Mammary epithelial cell (primary cell): ENCODE measurements at regions not wholly inside any gene's neighbourhood (a gene's known extent, or its start where the extent isn't known, plus 50 kb on each side); places are given as distances from the start of the nearest gene placed in this dataset.

ENCODE experiments used
- EZH2 ChIP-seq: IDR thresholded peaks from 2 replicates; pipeline ENCODE4 v1.6.1; 2012; ENCODE audit warnings: low read length, inconsistent platforms, borderline replicate concordance
- TF ChIP-seq, protein P1 (sequence below), 2 donors: IDR thresholded peaks in 1 of 2; conservative IDR thresholded peaks in 1 of 2; 2 replicates each; pipeline ENCODE4 v1.5.1; 2011 to 2012; ENCODE audit warnings: inconsistent platforms in 2 of 2, low read length in 2 of 2, mild to moderate bottlenecking in 2 of 2, control low read depth in 1 of 2, low read depth in 1 of 2; ENCODE audit not compliant: insufficient read depth in 1 of 2; ENCODE audit errors: extremely low read depth in 1 of 2

DNA sequence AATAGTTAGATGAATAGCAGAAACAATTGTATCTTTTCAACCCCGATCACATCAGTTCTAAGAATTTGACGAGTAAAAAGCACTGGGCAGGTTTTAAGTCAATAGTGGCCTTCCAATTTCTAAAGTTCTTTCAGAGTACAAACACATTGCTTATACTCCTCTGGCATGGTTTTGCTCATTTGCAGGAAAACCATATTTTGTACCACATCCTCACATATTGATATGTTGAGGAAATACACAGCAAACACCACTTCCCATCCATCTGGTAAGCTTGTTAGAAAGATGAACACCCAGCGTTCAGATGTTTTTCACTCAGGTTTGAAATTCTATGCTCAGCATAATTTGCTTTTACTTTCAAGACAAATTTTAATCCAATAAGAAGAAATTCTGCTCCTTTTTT is 344.6 kb upstream of the ACVR2A start:
- TF ChIP-seq, protein P1, sequence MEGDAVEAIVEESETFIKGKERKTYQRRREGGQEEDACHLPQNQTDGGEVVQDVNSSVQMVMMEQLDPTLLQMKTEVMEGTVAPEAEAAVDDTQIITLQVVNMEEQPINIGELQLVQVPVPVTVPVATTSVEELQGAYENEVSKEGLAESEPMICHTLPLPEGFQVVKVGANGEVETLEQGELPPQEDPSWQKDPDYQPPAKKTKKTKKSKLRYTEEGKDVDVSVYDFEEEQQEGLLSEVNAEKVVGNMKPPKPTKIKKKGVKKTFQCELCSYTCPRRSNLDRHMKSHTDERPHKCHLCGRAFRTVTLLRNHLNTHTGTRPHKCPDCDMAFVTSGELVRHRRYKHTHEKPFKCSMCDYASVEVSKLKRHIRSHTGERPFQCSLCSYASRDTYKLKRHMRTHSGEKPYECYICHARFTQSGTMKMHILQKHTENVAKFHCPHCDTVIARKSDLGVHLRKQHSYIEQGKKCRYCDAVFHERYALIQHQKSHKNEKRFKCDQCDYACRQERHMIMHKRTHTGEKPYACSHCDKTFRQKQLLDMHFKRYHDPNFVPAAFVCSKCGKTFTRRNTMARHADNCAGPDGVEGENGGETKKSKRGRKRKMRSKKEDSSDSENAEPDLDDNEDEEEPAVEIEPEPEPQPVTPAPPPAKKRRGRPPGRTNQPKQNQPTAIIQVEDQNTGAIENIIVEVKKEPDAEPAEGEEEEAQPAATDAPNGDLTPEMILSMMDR (conservative IDR thresholded peaks at IDR 0.05 in 1 of 2, IDR thresholded peaks at IDR 0.05 in 1 of 2; ENCODE audit: extremely low read depth in 1 of 2, insufficient read depth in 1 of 2, low read depth in 1 of 2, low read length in 2 of 2): no peak
- no peak for TF ChIP-seq EZH2
